ENCODE measurements at regions not wholly inside any gene's neighbourhood (a gene's known extent, or its start where the extent isn't known, plus 50 kb on each side); places are given as distances from the start of the nearest gene placed in this dataset.

GRCh38 chr17:6343191-6343590 lies 91.7 kb downstream of the AIPL1 start:
- no peaks in the 10 kb centered on the region for H3K27me3 ChIP-seq (ENCODE audit: insufficient read depth, low read length)
- H3K9me3 Mint-ChIP-seq (ENCODE audit: unreplicated experiment) = no peaks in the 10 kb centered on the region
- no peak overlapping the region for H3K4me3 Mint-ChIP-seq (ENCODE audit: unreplicated experiment)
- no peak overlapping the region for H3K4me3 ChIP-seq (ENCODE audit: insufficient read depth, low read depth, low read length)
- H3K27ac Mint-ChIP-seq (ENCODE audit: unreplicated experiment) = no peak overlapping the region
- no peaks in the 10 kb centered on the region for H3K36me3 ChIP-seq (ENCODE audit: insufficient read depth, low read length)
- no peak overlapping the region for H3K9ac ChIP-seq (ENCODE audit: low read length)
- DNase-seq (ENCODE audit: low read depth) (no peak), FAIRE-seq (no peak)
- TF ChIP-seq, protein P1, sequence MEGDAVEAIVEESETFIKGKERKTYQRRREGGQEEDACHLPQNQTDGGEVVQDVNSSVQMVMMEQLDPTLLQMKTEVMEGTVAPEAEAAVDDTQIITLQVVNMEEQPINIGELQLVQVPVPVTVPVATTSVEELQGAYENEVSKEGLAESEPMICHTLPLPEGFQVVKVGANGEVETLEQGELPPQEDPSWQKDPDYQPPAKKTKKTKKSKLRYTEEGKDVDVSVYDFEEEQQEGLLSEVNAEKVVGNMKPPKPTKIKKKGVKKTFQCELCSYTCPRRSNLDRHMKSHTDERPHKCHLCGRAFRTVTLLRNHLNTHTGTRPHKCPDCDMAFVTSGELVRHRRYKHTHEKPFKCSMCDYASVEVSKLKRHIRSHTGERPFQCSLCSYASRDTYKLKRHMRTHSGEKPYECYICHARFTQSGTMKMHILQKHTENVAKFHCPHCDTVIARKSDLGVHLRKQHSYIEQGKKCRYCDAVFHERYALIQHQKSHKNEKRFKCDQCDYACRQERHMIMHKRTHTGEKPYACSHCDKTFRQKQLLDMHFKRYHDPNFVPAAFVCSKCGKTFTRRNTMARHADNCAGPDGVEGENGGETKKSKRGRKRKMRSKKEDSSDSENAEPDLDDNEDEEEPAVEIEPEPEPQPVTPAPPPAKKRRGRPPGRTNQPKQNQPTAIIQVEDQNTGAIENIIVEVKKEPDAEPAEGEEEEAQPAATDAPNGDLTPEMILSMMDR (IDR thresholded peaks at IDR 0.05; ENCODE audit: insufficient read depth, low read depth, low read length) = no peak
- no peak for TF ChIP-seq EZH2 (IDR thresholded peaks at IDR 0.05; ENCODE audit: insufficient read depth, low read length)
- H3K4me1 ChIP-seq (ENCODE audit: insufficient read depth, low read length) = no peaks in the 10 kb centered on the region
- no peaks in the 10 kb centered on the region for H3K4me1 Mint-ChIP-seq (ENCODE audit: low read depth, unreplicated experiment)
- H3K4me2 ChIP-seq (ENCODE audit: low read length) = no peak overlapping the region
- H3K27ac ChIP-seq (ENCODE audit: low read depth, low read length) = no peak overlapping the region
- H2AFZ ChIP-seq (ENCODE audit: low read depth, low read length) = no peak overlapping the region
- peaks cover 51% of the 10 kb centered on the region for H3K27me3 Mint-ChIP-seq (ENCODE audit: low read depth, unreplicated experiment)
- H3K9me3 ChIP-seq (ENCODE audit: insufficient read depth, low read depth, low read length) = no peaks in the 10 kb centered on the region
- H3K36me3 Mint-ChIP-seq (ENCODE audit: low read depth, unreplicated experiment) = no peaks in the 10 kb centered on the region
- H3K79me2 ChIP-seq (ENCODE audit: insufficient read depth, low read length) = no peaks in the 10 kb centered on the region
- H4K20me1 ChIP-seq (ENCODE audit: insufficient read depth, low read length) = no peaks in the 10 kb centered on the region

DNA sequence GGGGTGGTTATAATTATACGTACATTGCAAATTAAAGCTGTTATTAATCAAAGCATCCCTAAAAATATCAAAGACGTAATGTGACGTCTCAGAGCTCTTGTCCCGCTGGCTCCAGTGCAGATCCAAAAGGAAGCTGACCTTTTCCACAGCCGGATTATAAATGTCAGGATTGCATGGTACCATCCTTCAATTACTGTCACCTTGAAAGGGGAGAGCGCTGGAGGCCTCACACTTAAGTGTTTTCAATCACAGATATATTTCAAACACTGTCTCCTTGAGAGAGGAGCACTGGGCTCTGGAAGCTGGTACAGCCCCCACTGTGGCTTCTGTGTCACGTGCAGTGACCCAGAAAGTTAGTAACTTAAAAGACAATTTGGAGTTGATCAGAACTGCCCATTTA lies 94.2 kb downstream of the AIPL1 start:
- FAIRE-seq = no peak
- Histone ChIP-seq H4K20me1 (ENCODE audit: insufficient read depth, low read length) (no peaks in the 10 kb centered on the region), H3K27ac (ENCODE audit: low read depth, low read length) (no peak overlapping the region), H3K36me3 (ENCODE audit: insufficient read depth, low read length) (no peaks in the 10 kb centered on the region), H3K9ac (ENCODE audit: low read length) (no peak overlapping the region), H2AFZ (ENCODE audit: low read depth, low read length) (no peak overlapping the region), H3K9me3 (ENCODE audit: insufficient read depth, low read depth, low read length) (no peaks in the 10 kb centered on the region), H3K4me2 (ENCODE audit: low read length) (no peak overlapping the region), H3K79me2 (ENCODE audit: insufficient read depth, low read length) (no peaks in the 10 kb centered on the region), H3K27me3 (ENCODE audit: insufficient read depth, low read length) (no peaks in the 10 kb centered on the region), H3K4me3 (ENCODE audit: insufficient read depth, low read depth, low read length) (no peak overlapping the region), H3K4me1 (ENCODE audit: insufficient read depth, low read length) (no peaks in the 10 kb centered on the region)
- DNase-seq (ENCODE audit: low read depth) = no peak
- Mint-ChIP-seq H3K4me3 (ENCODE audit: unreplicated experiment) (no peak overlapping the region), H3K27ac (ENCODE audit: unreplicated experiment) (no peak overlapping the region), H3K36me3 (ENCODE audit: low read depth, unreplicated experiment) (no peaks in the 10 kb centered on the region), H3K4me1 (ENCODE audit: low read depth, unreplicated experiment) (no peaks in the 10 kb centered on the region), H3K9me3 (ENCODE audit: unreplicated experiment) (no peaks in the 10 kb centered on the region), H3K27me3 (ENCODE audit: low read depth, unreplicated experiment) (peaks cover 39% of the 10 kb centered on the region)
- no peak for TF ChIP-seq EZH2 (IDR thresholded peaks at IDR 0.05; ENCODE audit: insufficient read depth, low read length)
- TF ChIP-seq, protein P1 (IDR thresholded peaks at IDR 0.05; ENCODE audit: insufficient read depth, low read depth, low read length) = no peak

GRCh38 chr17:6334386-6334785 lies 100.5 kb downstream of the AIPL1 start:
- no peak overlapping the region for H3K27ac ChIP-seq (ENCODE audit: low read depth, low read length)
- peaks cover 6% of the 10 kb centered on the region for H3K9me3 Mint-ChIP-seq (ENCODE audit: unreplicated experiment)
- no peaks in the 10 kb centered on the region for H3K4me1 Mint-ChIP-seq (ENCODE audit: low read depth, unreplicated experiment)
- no peak overlapping the region for H3K27ac Mint-ChIP-seq (ENCODE audit: unreplicated experiment)
- no peak overlapping the region for H3K9ac ChIP-seq (ENCODE audit: low read length)
- peaks cover 41% of the 10 kb centered on the region for H3K27me3 Mint-ChIP-seq (ENCODE audit: low read depth, unreplicated experiment)
- no peaks in the 10 kb centered on the region for H3K36me3 ChIP-seq (ENCODE audit: insufficient read depth, low read length)
- H3K4me1 ChIP-seq (ENCODE audit: insufficient read depth, low read length) = no peaks in the 10 kb centered on the region
- no peaks in the 10 kb centered on the region for H4K20me1 ChIP-seq (ENCODE audit: insufficient read depth, low read length)
- no peaks in the 10 kb centered on the region for H3K79me2 ChIP-seq (ENCODE audit: insufficient read depth, low read length)
- FAIRE-seq (no peak), DNase-seq (ENCODE audit: low read depth) (no peak)
- H3K27me3 ChIP-seq (ENCODE audit: insufficient read depth, low read length) = no peaks in the 10 kb centered on the region
- no peak overlapping the region for H3K4me3 Mint-ChIP-seq (ENCODE audit: unreplicated experiment)
- no peaks in the 10 kb centered on the region for H3K36me3 Mint-ChIP-seq (ENCODE audit: low read depth, unreplicated experiment)
- TF ChIP-seq, protein P1 (IDR thresholded peaks at IDR 0.05; ENCODE audit: insufficient read depth, low read depth, low read length) = no peak
- no peak for TF ChIP-seq EZH2 (IDR thresholded peaks at IDR 0.05; ENCODE audit: insufficient read depth, low read length)
- H3K9me3 ChIP-seq (ENCODE audit: insufficient read depth, low read depth, low read length) = no peaks in the 10 kb centered on the region
- H2AFZ ChIP-seq (ENCODE audit: low read depth, low read length) = no peak overlapping the region
- no peak overlapping the region for H3K4me2 ChIP-seq (ENCODE audit: low read length)
- H3K4me3 ChIP-seq (ENCODE audit: insufficient read depth, low read depth, low read length) = no peak overlapping the region
